ENCODE measurements at regions not wholly inside any gene's neighbourhood (a gene's known extent, or its start where the extent isn't known, plus 50 kb on each side); places are given as distances from the start of the nearest gene placed in this dataset.

GRCh38 chr3:72487078-72487765 is 361.0 kb downstream of the SHQ1 start:
- Histone ChIP-seq H3K36me3 (ENCODE audit: control insufficient read depth, insufficient read depth, low read length) (no peaks in the 10 kb centered on the region), H3K27ac (ENCODE audit: insufficient read depth, low read depth, low read length, poor library complexity, severe bottlenecking) (no peak overlapping the region), H3K27me3 (ENCODE audit: control insufficient read depth, insufficient read depth, low read length, poor library complexity, severe bottlenecking) (no peaks in the 10 kb centered on the region), H3K4me1 (ENCODE audit: control insufficient read depth, insufficient read depth, low read length) (no peaks in the 10 kb centered on the region), H3K4me3 (ENCODE audit: insufficient read depth, low read depth, low read length) (no peak overlapping the region), H3K9me3 (ENCODE audit: control insufficient read depth, low read length) (no peaks in the 10 kb centered on the region)
- 75 to 82% methylated on average over 11 of the region's 11 CpGs for WGBS, 2 experiments

- Histone ChIP-seq H3K4me3 (ENCODE audit: insufficient read depth, low read depth, low read length) (no peak overlapping the region), H3K27ac (ENCODE audit: insufficient read depth, low read depth, low read length, poor library complexity, severe bottlenecking) (no peak overlapping the region), H3K9me3 (ENCODE audit: control insufficient read depth, low read length) (no peaks in the 10 kb centered on the region), H3K36me3 (ENCODE audit: control insufficient read depth, insufficient read depth, low read length) (no peaks in the 10 kb centered on the region), H3K27me3 (ENCODE audit: control insufficient read depth, insufficient read depth, low read length, poor library complexity, severe bottlenecking) (no peaks in the 10 kb centered on the region), H3K4me1 (ENCODE audit: control insufficient read depth, insufficient read depth, low read length) (no peaks in the 10 kb centered on the region)
- WGBS, 2 experiments = 89 to 93% methylated on average over 2 of the region's 2 CpGs
Measured at GRCh38 chr3:72485641-72486040, 362.6 kb downstream of the SHQ1 start.

GRCh38 chr3:72483554-72484104 is 364.6 kb downstream of the SHQ1 start:
- Histone ChIP-seq H3K27ac (ENCODE audit: insufficient read depth, low read depth, low read length, poor library complexity, severe bottlenecking) (no peak overlapping the region), H3K4me3 (ENCODE audit: insufficient read depth, low read depth, low read length) (no peak overlapping the region), H3K36me3 (ENCODE audit: control insufficient read depth, insufficient read depth, low read length) (no peaks in the 10 kb centered on the region), H3K4me1 (ENCODE audit: control insufficient read depth, insufficient read depth, low read length) (no peaks in the 10 kb centered on the region), H3K9me3 (ENCODE audit: control insufficient read depth, low read length) (no peaks in the 10 kb centered on the region), H3K27me3 (ENCODE audit: control insufficient read depth, insufficient read depth, low read length, poor library complexity, severe bottlenecking) (no peaks in the 10 kb centered on the region)
- 94 to 96% methylated on average over 3 of the region's 3 CpGs for WGBS, 2 experiments

GRCh38 chr3:72482589-72483321 is 365.5 kb downstream of the SHQ1 start:
- H3K4me3 ChIP-seq (ENCODE audit: insufficient read depth, low read depth, low read length) = no peak overlapping the region
- no peak overlapping the region for H3K27ac ChIP-seq (ENCODE audit: insufficient read depth, low read depth, low read length, poor library complexity, severe bottlenecking)
- H3K4me1 ChIP-seq (ENCODE audit: control insufficient read depth, insufficient read depth, low read length) = no peaks in the 10 kb centered on the region
- no peaks in the 10 kb centered on the region for H3K36me3 ChIP-seq (ENCODE audit: control insufficient read depth, insufficient read depth, low read length)
- no peaks in the 10 kb centered on the region for H3K27me3 ChIP-seq (ENCODE audit: control insufficient read depth, insufficient read depth, low read length, poor library complexity, severe bottlenecking)
- H3K9me3 ChIP-seq (ENCODE audit: control insufficient read depth, low read length) = no peaks in the 10 kb centered on the region
- WGBS, 2 experiments = 49 to 53% methylated on average over 12 of the region's 12 CpGs

GRCh38 chr3:72481542-72481941 is 366.7 kb downstream of the SHQ1 start:
- WGBS, 2 experiments = 92 to 96% methylated on average over 4 of the region's 4 CpGs
- Histone ChIP-seq H3K36me3 (ENCODE audit: control insufficient read depth, insufficient read depth, low read length) (no peaks in the 10 kb centered on the region), H3K4me1 (ENCODE audit: control insufficient read depth, insufficient read depth, low read length) (no peaks in the 10 kb centered on the region), H3K9me3 (ENCODE audit: control insufficient read depth, low read length) (no peaks in the 10 kb centered on the region), H3K27me3 (ENCODE audit: control insufficient read depth, insufficient read depth, low read length, poor library complexity, severe bottlenecking) (no peaks in the 10 kb centered on the region), H3K27ac (ENCODE audit: insufficient read depth, low read depth, low read length, poor library complexity, severe bottlenecking) (no peak overlapping the region), H3K4me3 (ENCODE audit: insufficient read depth, low read depth, low read length) (no peak overlapping the region)

GRCh38 chr3:72480366-72480765 is 367.9 kb downstream of the SHQ1 start:
- Histone ChIP-seq H3K4me1 (ENCODE audit: control insufficient read depth, insufficient read depth, low read length) (no peaks in the 10 kb centered on the region), H3K27ac (ENCODE audit: insufficient read depth, low read depth, low read length, poor library complexity, severe bottlenecking) (no peak overlapping the region), H3K36me3 (ENCODE audit: control insufficient read depth, insufficient read depth, low read length) (no peaks in the 10 kb centered on the region), H3K4me3 (ENCODE audit: insufficient read depth, low read depth, low read length) (no peak overlapping the region), H3K27me3 (ENCODE audit: control insufficient read depth, insufficient read depth, low read length, poor library complexity, severe bottlenecking) (no peaks in the 10 kb centered on the region), H3K9me3 (ENCODE audit: control insufficient read depth, low read length) (no peaks in the 10 kb centered on the region)

GRCh38 chr3:72479651-72480215 is 368.5 kb downstream of the SHQ1 start:
- 91 to 96% methylated on average over 2 of the region's 2 CpGs for whole genome bisulfite sequencing, 2 experiments
- Histone ChIP-seq H3K9me3 (ENCODE audit: control insufficient read depth, low read length) (no peaks in the 10 kb centered on the region), H3K27me3 (ENCODE audit: control insufficient read depth, insufficient read depth, low read length, poor library complexity, severe bottlenecking) (no peaks in the 10 kb centered on the region)

GRCh38 chr3:72476139-72476483 is 372.1 kb downstream of the SHQ1 start:
- H3K4me1 ChIP-seq (ENCODE audit: control insufficient read depth, insufficient read depth, low read length) = no peaks in the 10 kb centered on the region
- no peak overlapping the region for H3K4me3 ChIP-seq (ENCODE audit: insufficient read depth, low read depth, low read length)
- no peaks in the 10 kb centered on the region for H3K9me3 ChIP-seq (ENCODE audit: control insufficient read depth, low read length)
- H3K36me3 ChIP-seq (ENCODE audit: control insufficient read depth, insufficient read depth, low read length) = no peaks in the 10 kb centered on the region
- H3K27me3 ChIP-seq (ENCODE audit: control insufficient read depth, insufficient read depth, low read length, poor library complexity, severe bottlenecking) = no peaks in the 10 kb centered on the region
- H3K27ac ChIP-seq (ENCODE audit: insufficient read depth, low read depth, low read length, poor library complexity, severe bottlenecking) = no peak overlapping the region

More at GRCh38 chr3:72479651-72480215, 368.5 kb downstream of the SHQ1 start:
- no peaks in the 10 kb centered on the region for H3K36me3 ChIP-seq (ENCODE audit: control insufficient read depth, insufficient read depth, low read length)
- no peak overlapping the region for H3K27ac ChIP-seq (ENCODE audit: insufficient read depth, low read depth, low read length, poor library complexity, severe bottlenecking)
- no peaks in the 10 kb centered on the region for H3K4me1 ChIP-seq (ENCODE audit: control insufficient read depth, insufficient read depth, low read length)
- H3K4me3 ChIP-seq (ENCODE audit: insufficient read depth, low read depth, low read length) = no peak overlapping the region

GRCh38 chr3:72475258-72476138 is 372.7 kb downstream of the SHQ1 start:
- no peaks in the 10 kb centered on the region for H3K9me3 ChIP-seq (ENCODE audit: control insufficient read depth, low read length)
- 90 to 94% methylated on average over 7 to 8 of the region's 8 CpGs for WGBS, 2 experiments
- no peak overlapping the region for H3K4me3 ChIP-seq (ENCODE audit: insufficient read depth, low read depth, low read length)

GRCh38 chr3:72474775-72475174 is 373.5 kb downstream of the SHQ1 start:
- Histone ChIP-seq H3K4me3 (ENCODE audit: insufficient read depth, low read depth, low read length) (no peak overlapping the region), H3K4me1 (ENCODE audit: control insufficient read depth, insufficient read depth, low read length) (no peaks in the 10 kb centered on the region), H3K27me3 (ENCODE audit: control insufficient read depth, insufficient read depth, low read length, poor library complexity, severe bottlenecking) (no peaks in the 10 kb centered on the region), H3K9me3 (ENCODE audit: control insufficient read depth, low read length) (no peaks in the 10 kb centered on the region), H3K27ac (ENCODE audit: insufficient read depth, low read depth, low read length, poor library complexity, severe bottlenecking) (no peak overlapping the region), H3K36me3 (ENCODE audit: control insufficient read depth, insufficient read depth, low read length) (no peaks in the 10 kb centered on the region)
- 94 to 96% methylated on average over 4 of the region's 4 CpGs for WGBS, 2 experiments

More at GRCh38 chr3:72475258-72476138, 372.7 kb downstream of the SHQ1 start:
- Histone ChIP-seq H3K27me3 (ENCODE audit: control insufficient read depth, insufficient read depth, low read length, poor library complexity, severe bottlenecking) (no peaks in the 10 kb centered on the region), H3K27ac (ENCODE audit: insufficient read depth, low read depth, low read length, poor library complexity, severe bottlenecking) (no peak overlapping the region), H3K36me3 (ENCODE audit: control insufficient read depth, insufficient read depth, low read length) (no peaks in the 10 kb centered on the region), H3K4me1 (ENCODE audit: control insufficient read depth, insufficient read depth, low read length) (no peaks in the 10 kb centered on the region)
